NCI-H1105 treated with DMSO at 0.1 percent for 48 hours (cell line): ENCODE measurements at regions not wholly inside any gene's neighbourhood (a gene's known extent, or its start where the extent isn't known, plus 50 kb on each side); places are given as distances from the start of the nearest gene placed in this dataset.

Source experiments
- DNase-seq: peaks from one replicate; lab custom pipeline; 2025; lab: John Stamatoyannopoulos, UW

DNA sequence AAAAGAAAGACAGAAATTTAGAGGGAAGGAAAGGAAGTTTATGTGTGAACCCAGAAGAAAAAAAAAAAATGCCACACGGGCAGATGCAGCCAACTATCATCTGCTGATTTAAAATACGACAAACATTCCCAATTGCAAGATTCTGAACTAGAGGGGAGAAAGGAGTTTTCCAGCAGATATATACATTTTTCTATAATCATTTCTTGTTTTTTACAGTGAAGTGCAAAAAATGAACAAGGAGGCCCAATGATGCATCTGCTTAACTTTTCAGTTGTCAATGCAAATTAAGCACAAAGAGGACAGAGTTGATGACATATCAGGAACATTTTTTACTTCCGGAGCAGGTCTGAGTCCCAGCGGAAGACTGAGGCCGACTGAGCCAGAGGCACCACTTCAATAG, 144.7 kb downstream of the MYCN start:
- no peak for DNase-seq

DNA sequence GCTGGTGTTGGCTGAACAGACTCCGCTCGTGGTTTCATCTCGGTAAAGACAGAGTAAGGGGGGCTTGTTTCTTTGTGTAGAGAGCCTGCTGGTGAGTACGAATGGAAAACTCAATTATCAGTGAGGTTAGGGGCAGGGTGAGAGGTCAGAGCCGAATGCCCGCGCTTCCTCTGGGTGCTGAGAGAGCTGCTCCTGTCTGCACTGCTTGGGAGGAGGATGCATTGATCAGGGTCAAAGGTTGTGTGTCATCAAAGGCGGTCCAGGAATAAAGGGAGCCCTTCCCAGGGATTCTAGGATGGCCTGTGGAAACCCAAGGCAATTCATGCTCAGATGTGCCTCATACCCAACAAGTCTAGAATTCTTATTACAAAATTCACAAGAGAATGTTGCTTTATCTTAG, 143.9 kb downstream of the MYCN start:
- DNase-seq = no peak

DNA sequence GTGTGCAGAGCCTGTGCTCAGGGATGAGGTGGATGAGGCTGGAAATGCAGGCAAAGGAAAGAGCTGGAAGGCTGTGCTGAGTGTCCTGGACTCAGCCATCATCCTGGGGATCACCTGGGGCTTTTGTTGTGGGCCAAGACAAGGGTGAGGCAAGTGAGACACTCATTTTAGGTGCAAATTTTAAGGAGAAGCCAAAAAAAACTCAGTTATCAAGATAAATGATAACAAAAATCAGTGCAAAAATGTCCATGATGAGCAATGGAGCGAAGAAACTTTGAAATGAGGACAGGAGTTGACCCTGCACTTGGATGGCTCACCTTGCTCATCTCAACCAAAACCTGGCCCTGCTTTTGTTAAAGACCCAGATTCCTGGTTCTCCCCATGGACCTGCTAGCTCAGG, 141.9 kb downstream of the MYCN start:
- no peak for DNase-seq

DNA sequence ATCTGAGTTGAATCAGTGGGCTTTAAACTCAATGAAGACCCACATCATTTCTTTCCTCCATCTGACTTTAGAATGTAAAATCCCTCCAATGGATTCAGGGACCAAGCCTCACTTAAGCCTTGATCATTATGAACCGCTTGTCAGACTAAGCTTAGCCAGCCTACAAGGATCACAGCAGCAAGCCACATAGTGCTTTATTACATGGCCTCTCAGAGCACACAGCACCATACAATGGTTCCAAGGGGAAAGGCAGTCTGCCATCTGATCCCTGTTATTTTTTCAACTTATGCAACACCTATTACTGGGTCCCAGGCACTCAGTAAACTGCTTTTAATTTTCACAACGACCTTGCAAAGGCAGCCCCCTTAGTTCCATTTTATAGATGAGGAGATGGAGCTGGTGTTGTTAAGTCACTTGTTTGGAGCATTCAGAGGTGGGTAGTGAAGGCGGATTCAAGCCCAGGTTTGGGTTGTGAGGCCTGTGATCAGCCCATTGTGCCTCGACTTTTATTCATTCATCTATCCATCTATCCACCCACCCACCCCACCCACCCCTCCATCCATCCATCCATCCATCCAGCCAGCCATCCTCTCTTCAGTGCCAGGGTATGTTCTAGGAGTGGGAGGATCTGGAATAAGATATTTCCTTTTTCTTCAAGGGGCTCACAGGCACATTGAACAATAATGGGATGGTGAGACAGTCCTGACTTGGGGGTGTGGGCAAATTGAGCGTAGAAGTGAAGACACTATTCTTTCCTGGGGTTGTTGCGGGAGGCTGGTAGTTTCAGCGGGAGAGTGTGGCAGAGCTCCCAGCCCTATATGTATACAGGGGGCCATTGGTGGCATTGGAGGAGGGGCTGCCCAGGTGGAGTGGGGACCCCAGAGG, 141.2 kb downstream of the MYCN start:
- no peak for DNase-seq

DNA sequence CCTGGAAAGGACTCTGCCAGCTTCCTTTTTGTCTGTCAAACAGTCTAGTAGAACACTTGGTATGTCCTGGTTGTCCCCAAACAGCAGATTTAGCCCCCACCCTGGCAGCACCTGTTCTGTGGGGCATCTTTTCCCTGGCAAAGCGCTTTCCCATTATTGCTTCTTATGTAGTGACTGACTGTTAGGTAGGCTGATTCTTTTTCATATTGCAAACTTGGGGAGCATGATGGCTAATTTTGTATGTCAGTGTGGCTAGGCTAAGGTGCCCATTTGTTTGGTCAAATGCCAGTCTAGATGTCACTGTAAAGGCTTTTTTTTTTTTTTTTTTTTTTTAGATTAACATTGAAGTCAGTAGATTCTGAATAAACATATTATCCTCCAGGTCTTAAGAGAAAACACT, 140.2 kb downstream of the MYCN start:
- no peak for DNase-seq

DNA sequence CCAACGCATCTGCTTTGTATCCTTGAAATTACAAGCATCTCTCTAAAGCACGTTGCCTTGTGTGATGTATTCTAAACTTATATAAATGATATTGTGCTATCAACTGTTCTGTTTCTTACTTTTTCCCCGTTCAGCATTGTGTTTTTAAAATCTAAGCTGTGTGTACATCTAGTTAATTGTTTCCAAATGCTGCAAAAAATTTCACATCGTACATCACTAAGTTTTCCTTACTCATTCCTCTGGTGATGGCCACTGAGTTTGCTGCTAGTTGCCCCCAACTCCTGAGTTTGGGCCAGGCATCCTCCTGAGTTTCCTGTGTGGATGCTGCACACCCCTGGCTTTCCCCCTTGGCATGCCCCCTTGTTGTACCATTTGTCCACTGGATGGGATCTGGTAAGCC, 139.7 kb downstream of the MYCN start:
- no peak for DNase-seq

DNA sequence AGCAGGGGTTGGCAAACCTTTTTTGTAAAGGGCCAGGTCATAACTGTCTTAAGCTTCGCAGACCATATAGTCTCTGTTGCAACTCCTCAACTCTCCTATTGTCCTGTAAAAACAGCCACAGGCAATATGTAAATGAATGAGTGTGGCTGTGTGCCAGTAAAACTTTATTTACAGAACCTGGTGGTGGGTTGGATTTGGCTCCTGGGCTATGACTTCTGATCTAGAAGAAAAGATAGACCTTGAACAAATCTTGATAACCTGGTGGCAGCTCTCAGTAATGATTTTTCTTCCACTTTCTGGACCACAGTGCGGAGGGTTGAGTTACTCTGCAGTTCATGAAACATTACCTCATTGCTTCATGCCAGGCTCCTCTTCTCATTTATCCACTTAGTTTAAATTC, 139.3 kb downstream of the MYCN start:
- DNase-seq = no peak

DNA sequence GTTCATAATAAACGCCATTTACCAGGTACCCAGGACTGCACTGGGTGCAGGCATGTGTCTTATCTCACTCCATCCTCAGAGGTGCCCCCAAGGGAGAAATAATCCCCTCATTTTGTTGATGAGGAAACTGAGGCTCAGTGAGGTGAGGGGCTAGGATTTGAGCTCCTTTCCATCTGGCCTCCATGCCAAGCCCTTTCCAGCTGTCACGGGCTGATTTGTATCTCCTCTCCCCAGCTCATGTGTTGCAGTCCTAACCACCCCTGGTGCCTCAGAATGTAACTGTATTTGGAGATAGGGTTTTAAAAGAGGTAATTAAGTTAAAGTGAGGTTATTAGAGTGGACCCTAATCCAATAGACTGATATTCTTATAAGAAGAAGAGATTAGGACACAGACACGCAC, 137.3 kb downstream of the MYCN start:
- DNase-seq = no peak

DNA sequence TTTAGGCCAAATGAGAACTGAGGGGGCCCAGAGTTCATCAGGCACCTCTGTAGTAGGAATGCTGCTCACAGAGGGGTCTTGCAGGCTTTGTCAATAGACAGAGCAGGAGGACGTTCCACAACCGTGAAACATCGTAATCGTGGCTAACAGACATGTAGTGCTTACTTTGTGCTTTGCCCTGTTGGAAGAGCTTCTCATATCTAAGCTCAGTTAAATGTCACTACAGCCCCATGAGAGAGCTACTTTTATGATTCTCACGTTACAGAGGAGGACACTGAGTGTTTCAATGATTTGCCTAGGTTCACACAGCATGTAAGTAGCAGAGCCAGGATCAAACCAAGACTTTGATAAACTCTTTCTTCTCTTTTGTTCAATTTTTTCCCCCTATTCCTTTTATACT, 136.6 kb downstream of the MYCN start:
- no peak for DNase-seq

DNA sequence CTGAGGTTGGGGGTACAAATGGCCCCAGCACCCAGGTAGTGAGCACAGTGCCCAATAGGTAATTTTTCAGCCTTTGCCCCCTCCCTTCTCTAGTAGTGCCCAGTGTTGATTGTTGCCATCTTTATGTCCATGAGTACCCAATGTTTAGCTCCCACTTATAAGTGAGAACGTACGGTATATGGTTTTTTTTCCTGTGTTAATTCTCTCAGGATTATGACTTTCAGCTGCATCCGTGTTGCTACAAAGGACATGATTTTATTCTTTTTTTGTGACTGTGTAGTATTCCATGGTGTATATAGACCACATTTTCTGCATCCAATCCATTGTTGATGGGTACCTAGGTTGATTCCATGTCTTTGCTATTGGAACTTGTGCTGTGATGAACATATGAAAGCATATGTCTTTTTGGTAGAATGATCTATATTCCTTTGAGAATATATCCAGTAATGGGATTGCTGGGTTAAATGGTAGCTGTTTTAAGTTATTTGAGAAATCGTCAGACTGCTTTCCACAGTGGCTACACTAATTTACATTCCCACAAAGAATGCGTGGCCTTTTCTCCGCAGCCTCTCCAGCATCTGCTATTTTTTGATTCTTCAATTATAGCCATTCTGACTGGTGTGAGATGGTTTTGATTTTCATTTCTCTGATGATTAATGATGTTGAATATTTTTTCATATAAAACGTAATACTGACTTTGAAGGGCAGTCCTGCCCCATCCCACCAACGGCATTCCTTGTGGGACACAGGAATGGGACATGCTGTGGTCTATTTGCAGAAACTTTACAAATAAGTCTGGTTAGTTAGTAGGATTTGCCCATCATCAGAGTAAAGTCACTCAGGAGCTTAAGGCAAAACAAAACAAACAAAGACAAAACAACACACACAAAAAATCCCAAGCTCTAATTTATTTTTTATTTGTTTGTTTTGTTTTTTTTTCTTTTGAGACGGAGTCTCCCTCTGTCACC, 135.0 kb downstream of the MYCN start:
- no peak for DNase-seq

DNA sequence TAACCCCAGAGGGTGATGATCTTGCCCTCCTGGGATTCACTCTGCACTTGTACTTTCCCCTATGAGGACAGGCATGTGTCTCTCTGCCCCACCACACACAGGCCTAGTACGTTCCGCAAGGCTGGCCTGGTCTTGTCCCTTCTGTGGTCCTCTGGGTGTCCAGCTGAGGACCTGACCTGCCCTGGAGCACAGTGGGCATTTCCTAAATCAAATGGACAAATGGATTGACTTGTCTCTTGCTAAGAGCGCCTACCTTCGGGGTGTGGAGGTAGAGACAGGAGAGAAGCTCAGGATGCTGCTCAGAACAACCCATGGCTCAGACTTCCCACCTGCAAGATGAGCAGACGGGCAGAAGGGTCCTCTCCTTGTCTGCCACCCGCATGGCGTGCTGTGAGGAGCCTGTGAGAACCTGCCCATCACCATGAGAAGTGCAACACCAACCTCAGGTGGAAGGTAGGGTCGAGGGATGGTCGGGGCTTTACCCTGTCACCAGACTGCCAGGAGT, 133.6 kb downstream of the MYCN start:
- no peak for DNase-seq

DNA sequence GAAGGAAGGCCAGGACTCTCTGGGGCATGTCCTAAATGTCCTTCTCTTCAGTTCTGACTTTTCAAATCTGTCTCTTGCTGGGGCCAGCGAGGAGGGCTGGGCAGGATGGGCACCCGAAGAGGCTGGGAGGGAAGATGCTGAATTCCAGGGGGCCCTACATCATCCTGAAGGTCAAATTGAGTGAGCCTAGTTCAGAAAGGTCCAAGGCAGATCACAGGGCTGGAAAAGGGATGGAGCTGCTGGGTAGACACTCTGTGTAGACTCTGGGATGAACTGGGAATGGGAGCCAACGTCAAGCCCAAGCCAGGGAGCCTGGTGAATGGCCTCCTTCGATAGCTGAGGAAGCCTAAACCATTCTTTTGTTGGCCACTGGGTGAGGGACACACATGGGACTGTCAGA, 133.1 kb downstream of the MYCN start:
- no peak for DNase-seq

DNA sequence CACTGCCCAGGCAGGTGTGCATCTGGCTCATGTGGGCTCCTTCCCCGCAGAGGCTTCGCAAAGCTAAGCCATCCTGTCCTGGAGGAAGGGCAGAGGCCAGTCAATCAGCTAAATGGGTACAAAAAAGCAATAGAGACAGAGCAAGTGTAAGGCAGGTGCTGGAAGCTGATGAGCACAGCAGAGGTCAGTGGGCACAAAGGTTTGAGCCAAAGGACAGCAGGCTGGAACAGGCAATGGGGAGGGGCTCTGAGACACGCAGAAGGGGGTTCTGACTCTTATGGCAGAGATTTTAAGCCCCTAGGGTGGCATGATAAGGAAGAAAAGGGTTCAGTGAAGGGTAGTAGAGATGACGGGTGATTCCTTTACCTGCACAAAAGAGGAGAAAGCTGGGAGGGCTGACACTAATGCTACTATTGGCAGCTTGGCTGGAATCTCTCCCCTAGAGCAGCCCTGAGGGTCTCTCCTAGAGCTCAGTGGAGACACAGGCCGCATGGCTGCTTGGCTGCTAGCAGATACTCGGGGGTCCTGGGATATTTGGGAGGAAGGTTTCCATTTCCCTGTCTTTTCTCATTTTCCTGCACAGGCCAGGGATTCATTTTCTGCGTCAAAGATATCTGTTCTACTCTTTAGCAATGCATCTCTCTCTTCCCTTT, 132.4 kb downstream of the MYCN start:
- DNase-seq = no peak

DNA sequence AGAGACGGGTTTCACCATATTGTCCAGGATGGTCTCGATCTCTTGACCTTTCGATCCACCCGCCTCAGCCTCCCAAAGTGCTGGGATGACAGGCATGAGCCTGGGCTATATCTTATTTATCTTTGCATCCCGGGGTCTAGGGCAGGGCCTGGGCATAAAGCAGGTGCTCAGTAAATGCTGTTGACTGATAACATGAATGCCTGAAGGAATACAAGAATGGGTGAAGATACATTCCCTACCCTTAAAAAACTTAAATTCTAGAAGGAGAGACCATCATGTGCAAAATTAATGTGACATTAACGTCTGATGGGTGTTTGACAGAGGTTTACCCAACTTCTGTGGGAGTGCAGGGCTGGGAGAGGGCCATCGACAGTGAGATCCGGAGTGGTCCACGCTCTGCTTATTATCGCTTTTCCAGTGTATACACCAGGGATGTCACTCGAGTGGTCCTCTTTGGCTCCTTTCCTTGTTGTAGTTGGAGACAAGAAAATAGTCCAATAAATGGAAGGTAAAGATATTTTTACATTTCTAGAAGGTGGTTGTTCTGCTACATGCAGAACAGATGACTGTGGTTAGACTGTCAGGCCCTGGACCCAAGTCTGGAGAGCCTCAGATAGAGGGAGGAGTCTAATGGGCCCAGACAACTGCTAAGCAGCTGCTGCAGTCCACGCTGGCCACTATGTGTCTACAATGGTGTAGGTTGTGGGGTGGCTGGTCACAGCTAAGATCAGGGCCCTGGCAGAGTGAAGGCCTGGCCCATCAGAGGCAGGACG, 131.7 kb downstream of the MYCN start:
- no peak for DNase-seq

DNA sequence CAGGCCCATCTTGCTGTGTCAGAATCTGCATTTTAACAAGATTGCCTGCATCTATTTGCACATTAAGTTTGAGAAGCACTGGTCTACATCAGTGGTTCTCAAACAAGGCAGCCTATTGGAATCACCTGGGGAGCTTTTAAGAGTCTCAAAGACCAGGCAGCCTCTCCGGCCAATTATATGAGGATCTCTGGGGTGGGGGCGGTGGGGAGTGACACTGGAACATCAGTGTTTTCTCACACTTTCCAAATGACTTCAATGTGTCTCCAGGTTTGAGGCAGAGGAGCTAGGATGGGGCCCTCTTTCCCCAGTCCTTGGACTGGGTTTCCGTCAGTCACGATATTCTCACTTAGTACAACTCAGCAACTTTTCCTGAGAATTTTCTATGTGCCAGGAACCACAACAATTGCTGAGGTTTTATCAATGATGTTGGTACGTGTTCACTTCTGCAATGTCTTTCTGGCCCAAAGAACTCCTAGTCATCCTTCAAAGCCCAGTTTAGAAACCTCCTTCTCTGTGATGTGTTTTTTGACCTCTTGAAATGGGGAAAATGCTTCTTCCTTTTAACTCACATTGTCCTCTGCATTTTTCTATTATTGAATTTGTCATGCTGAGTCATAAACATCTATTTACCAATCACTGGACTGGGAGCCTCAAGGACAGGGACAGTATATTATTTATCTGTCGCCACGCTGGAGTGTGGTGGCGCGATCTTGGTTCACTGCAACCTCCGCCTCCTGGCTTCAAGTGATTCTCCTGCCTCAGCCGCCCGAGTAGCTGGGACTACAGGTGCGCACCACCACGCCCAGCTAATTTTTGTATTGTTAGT, 130.9 kb downstream of the MYCN start:
- no peak for DNase-seq

DNA sequence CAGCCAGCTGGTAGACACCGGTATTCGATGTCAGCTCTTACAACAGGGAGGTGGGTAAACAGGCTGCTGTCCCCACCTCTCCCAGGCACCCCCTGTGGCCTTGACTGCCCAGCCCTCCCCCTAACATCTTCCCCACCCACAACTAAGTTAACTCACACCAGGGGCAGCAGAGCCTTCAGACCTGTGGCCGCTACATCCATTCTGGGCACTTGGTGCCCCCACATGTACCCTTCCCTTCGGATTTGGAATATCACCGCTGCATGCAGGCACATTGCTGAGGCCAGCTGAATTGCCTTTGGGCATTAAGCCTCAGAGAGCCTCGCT, 130.3 kb downstream of the MYCN start:
- DNase-seq = no peak

DNA sequence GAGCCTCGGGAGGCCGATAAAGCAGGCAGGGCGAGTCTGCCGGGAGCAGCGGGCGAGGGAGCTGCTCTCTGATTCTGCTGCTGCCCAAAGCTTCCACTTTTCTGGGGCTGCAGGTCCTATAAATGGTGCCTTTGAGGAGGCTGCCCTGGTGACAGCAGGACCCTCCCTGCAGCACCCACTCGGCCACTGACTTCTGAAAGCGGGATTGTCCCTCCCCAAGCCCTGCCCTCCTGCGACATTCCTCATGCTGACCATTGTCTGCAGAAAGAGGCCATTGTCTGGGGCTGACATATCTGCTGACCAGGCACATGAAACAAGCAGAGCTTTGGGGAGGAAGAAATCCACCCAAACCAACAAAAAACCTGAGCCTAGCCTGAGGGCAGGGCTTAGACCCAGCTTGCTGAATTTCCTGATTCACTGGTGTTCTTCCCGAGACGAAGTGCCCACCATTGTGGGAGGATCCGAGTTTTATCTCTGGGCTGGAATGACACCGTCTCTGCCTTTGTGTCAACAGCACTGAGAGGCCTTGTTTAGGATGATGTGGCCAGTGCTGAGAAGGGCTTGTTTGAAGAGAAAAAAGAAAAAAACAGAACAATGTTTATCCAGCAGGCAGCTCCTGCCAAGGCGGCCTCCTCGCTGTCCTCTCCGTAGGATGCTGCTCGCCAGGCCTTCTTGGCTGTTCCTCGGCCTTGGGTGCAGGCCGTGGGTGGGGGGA, 129.7 kb downstream of the MYCN start:
- no peak for DNase-seq

DNA sequence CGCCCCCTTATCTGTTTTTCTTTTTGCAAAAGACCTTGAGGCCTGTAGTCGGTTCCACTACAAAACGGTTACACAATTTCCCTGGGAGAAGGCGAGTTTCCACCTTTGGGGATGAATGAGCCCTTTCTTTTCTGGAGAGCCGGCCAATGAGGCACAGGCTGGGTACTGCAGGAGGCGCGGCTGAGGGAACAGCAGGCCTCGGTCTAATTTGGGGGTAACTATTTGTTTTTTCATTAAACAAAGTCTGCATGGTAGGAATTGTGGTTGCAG, 129.2 kb downstream of the MYCN start:
- DNase-seq = no peak

DNA sequence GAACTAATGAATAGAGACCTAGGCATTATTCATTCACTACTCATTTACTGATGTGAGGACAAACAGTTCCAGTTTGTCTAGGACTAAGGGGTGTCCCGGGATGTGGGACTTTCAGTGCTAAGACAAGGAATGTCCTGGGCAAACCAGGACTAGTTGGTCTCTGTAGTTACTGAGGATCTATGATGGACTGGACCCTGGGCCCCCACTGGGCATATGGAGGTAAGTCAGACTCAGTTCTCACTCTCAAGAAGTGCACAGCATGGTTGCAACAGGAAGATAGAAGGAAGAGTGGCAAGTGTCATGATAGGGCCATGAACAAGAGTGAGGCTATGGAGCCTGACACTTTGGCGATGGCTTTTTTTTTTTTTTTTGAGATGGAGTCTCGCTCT, 128.2 kb downstream of the MYCN start:
- no peak for DNase-seq

DNA sequence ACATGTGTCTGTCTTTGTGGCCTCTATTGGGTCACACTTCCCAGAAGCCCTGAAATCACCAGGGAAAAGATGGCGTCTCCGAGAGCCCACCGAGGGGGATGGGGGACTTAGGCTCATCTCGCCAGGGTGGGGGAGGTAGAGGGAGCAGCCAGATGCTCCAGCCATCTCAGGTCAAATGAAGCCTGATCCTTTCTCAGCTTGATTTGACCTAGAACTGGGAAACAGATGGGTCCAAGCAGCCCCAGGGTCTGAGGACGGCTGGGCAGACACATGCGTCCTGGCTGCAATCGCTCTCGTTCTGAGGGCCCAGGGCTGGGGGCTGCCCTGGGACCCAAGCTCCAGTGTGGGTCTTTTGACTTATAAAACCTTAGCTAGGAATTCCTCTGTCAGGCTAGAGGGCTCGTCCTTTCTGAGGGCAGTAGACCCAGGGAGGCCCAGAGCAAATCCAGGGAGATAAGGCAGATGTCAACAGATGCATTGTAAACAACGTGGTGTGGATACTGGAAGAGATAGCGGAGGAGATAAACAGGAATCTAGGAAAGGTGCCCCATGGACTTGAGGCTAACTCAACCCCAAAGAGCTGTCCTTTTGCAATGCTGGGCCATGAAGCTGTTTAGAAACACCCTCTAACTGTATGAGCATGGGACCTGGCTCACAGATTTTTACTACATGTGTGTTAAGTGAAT, 127.7 kb downstream of the MYCN start:
- no peak for DNase-seq
